ENCODE measurements at regions not wholly inside any gene's neighbourhood (a gene's known extent, or its start where the extent isn't known, plus 50 kb on each side); places are given as distances from the start of the nearest gene placed in this dataset.

- Histone ChIP-seq H4K20me1 (ENCODE audit: low read depth) (no peaks in the 10 kb centered on the region), H3K27ac (no peak overlapping the region), H3K4me2 (no peak overlapping the region), H3K4me3 (no peak overlapping the region), H2AFZ (replicated peaks) (no peak overlapping the region), H3K9ac (no peak overlapping the region), H3K79me2 (ENCODE audit: low read depth) (no peaks in the 10 kb centered on the region), H3K36me3 (no peaks in the 10 kb centered on the region), H3K4me1 (no peaks in the 10 kb centered on the region), H3K27me3 (no peaks in the 10 kb centered on the region), H3F3A (ENCODE audit: low read depth) (no peaks in the 10 kb centered on the region), H3K9me3 (ENCODE audit: low read depth) (no peaks in the 10 kb centered on the region)
- no peak for DNase-seq (ENCODE audit: low spot score)
- H3K27ac Mint-ChIP-seq, result no peak overlapping the region
- H3K27me3 Mint-ChIP-seq (ENCODE audit: insufficient read depth, low read depth), result no peaks in the 10 kb centered on the region
- peaks cover 10% of the 10 kb centered on the region for H3K9me3 Mint-ChIP-seq
- no peak overlapping the region for H3K4me3 Mint-ChIP-seq
- no peaks in the 10 kb centered on the region for H3K36me3 Mint-ChIP-seq
- no peak for TF ChIP-seq EZH2 (IDR thresholded peaks at IDR 0.05)
- TF ChIP-seq EZH2phosphoT487 (IDR thresholded peaks at IDR 0.05), result no peak
- no peak for TF ChIP-seq CTCF (IDR thresholded peaks at IDR 0.05)
- peaks cover 27% of the 10 kb centered on the region for H3K4me1 Mint-ChIP-seq
Measured at GRCh38 chr18:45201029-45201428, 414.2 kb upstream of the SLC14A2 start.

DNA sequence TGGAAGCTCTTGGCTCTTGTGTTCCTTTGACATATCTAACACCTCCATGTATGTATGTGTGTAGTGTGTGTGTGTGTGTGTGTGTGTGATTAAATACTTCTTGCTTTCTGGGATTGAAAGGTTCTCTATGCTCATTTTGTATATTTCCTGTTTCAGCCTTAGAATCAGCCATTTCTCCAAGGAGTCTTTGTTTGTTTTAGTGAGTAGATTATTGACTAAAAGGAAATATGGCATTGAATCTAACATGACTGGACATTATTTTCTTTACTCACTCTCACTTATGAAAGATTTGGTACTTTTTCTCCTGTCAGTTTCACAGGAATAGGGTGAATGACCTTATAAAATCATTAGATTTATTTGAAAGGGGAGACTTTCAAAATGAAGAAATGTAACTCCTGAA, 413.8 kb upstream of the SLC14A2 start:
- H3K36me3 ChIP-seq, result no peaks in the 10 kb centered on the region
- no peak overlapping the region for H3K9ac ChIP-seq
- no peaks in the 10 kb centered on the region for H3K36me3 Mint-ChIP-seq
- H3K79me2 ChIP-seq (ENCODE audit: low read depth), result no peaks in the 10 kb centered on the region
- no peak overlapping the region for H3K27ac ChIP-seq
- H3K4me2 ChIP-seq, result no peak overlapping the region
- H3K27me3 Mint-ChIP-seq (ENCODE audit: insufficient read depth, low read depth), result no peaks in the 10 kb centered on the region
- no peak overlapping the region for H2AFZ ChIP-seq (replicated peaks)
- no peak overlapping the region for H3K27ac Mint-ChIP-seq
- TF ChIP-seq EZH2 (IDR thresholded peaks at IDR 0.05) (no peak), EZH2phosphoT487 (IDR thresholded peaks at IDR 0.05) (no peak), CTCF (IDR thresholded peaks at IDR 0.05) (no peak)
- no peaks in the 10 kb centered on the region for H4K20me1 ChIP-seq (ENCODE audit: low read depth)
- no peak overlapping the region for H3K4me3 Mint-ChIP-seq
- no peak overlapping the region for H3K4me3 ChIP-seq
- peaks cover 10% of the 10 kb centered on the region for H3K9me3 Mint-ChIP-seq
- H3K9me3 ChIP-seq (ENCODE audit: low read depth), result no peaks in the 10 kb centered on the region
- no peaks in the 10 kb centered on the region for H3K27me3 ChIP-seq
- no peak for DNase-seq (ENCODE audit: low spot score)
- peaks cover 27% of the 10 kb centered on the region for H3K4me1 Mint-ChIP-seq
- no peaks in the 10 kb centered on the region for H3K4me1 ChIP-seq
- no peaks in the 10 kb centered on the region for H3F3A ChIP-seq (ENCODE audit: low read depth)

- Histone ChIP-seq H3K27ac (no peak overlapping the region), H3K27me3 (no peaks in the 10 kb centered on the region), H3K9me3 (ENCODE audit: low read depth) (no peaks in the 10 kb centered on the region), H3K4me3 (no peak overlapping the region), H4K20me1 (ENCODE audit: low read depth) (no peaks in the 10 kb centered on the region), H3K79me2 (ENCODE audit: low read depth) (no peaks in the 10 kb centered on the region), H3K9ac (no peak overlapping the region), H3K4me1 (no peaks in the 10 kb centered on the region), H3K4me2 (no peak overlapping the region), H3K36me3 (no peaks in the 10 kb centered on the region), H2AFZ (replicated peaks) (no peak overlapping the region), H3F3A (ENCODE audit: low read depth) (no peaks in the 10 kb centered on the region)
- Mint-ChIP-seq H3K9me3 (peaks cover 10% of the 10 kb centered on the region), H3K27me3 (ENCODE audit: insufficient read depth, low read depth) (no peaks in the 10 kb centered on the region), H3K27ac (no peak overlapping the region), H3K4me3 (no peak overlapping the region), H3K36me3 (no peaks in the 10 kb centered on the region), H3K4me1 (peaks cover 27% of the 10 kb centered on the region)
- no peak for DNase-seq (ENCODE audit: low spot score)
- no peak for TF ChIP-seq EZH2phosphoT487 (IDR thresholded peaks at IDR 0.05)
- no peak for TF ChIP-seq EZH2 (IDR thresholded peaks at IDR 0.05)
- no peak for TF ChIP-seq CTCF (IDR thresholded peaks at IDR 0.05)
Measured at GRCh38 chr18:45202061-45202460, 413.2 kb upstream of the SLC14A2 start.

GRCh38 chr18:45203677-45204076, 411.6 kb upstream of the SLC14A2 start:
- Mint-ChIP-seq H3K4me3 (no peak overlapping the region), H3K9me3 (peaks cover 12% of the 10 kb centered on the region)

More at GRCh38 chr18:45203677-45204076, 411.6 kb upstream of the SLC14A2 start:
- Histone ChIP-seq H3K27me3 (no peaks in the 10 kb centered on the region), H3K27ac (no peak overlapping the region), H3K9me3 (ENCODE audit: low read depth) (no peaks in the 10 kb centered on the region), H3K4me1 (no peaks in the 10 kb centered on the region), H3K79me2 (ENCODE audit: low read depth) (no peaks in the 10 kb centered on the region), H3K36me3 (no peaks in the 10 kb centered on the region), H3F3A (ENCODE audit: low read depth) (no peaks in the 10 kb centered on the region), H3K4me3 (no peak overlapping the region), H2AFZ (replicated peaks) (no peak overlapping the region), H3K9ac (no peak overlapping the region), H4K20me1 (ENCODE audit: low read depth) (no peaks in the 10 kb centered on the region), H3K4me2 (no peak overlapping the region)
- DNase-seq (ENCODE audit: low spot score), result no peak
- Mint-ChIP-seq H3K4me1 (peaks cover 22% of the 10 kb centered on the region), H3K36me3 (no peaks in the 10 kb centered on the region), H3K27ac (no peak overlapping the region), H3K27me3 (ENCODE audit: insufficient read depth, low read depth) (no peaks in the 10 kb centered on the region)
- TF ChIP-seq EZH2phosphoT487 (IDR thresholded peaks at IDR 0.05) (no peak), EZH2 (IDR thresholded peaks at IDR 0.05) (no peak), CTCF (IDR thresholded peaks at IDR 0.05) (no peak)
